ENCODE measurements at regions not wholly inside any gene's neighbourhood (a gene's known extent, or its start where the extent isn't known, plus 50 kb on each side); places are given as distances from the start of the nearest gene placed in this dataset.

DNA sequence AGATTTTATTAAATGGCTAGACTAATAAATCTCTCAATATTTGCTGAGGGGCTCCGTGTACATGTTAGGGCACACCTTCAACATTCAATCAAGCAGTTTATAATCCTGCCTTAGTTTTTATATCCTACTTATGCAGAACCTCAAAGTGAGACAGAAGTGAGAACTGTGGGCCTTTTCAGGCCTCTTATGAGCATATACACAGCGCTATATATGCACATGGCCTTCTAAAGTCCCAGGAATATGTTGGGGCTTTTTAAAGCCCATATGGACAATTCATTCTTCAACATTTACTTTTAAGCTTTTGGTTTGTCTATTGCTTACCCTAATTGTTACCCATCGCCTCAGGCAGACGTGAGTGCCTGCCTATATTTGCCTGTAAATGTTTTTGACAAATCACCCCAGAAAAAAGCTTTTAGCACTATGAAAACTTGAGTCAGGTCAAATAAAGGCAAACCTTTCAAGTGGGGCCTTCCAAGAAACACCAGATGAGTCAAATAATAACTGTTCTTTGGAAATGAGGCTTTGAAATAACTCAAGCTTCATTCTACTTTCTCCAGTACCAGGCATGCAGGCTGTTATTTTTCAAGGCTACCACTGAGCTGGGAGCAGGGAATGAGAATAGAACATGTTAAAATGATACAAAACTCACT is 58.2 kb downstream of the ESM1 start:
- Histone ChIP-seq H3K36me3 (ENCODE audit: control insufficient read depth, insufficient read depth, low read length) (no peaks in the 10 kb centered on the region), H3K4me3 (ENCODE audit: low read depth, low read length) (no peak overlapping the region), H3K27me3 (ENCODE audit: control insufficient read depth, insufficient read depth, low read length) (no peaks in the 10 kb centered on the region), H3K9ac (ENCODE audit: low read depth, low read length) (no peak overlapping the region), H3K4me1 (ENCODE audit: control insufficient read depth, insufficient read depth, low read length) (no peaks in the 10 kb centered on the region), H3K9me3 (ENCODE audit: control insufficient read depth, insufficient read depth, low read length) (no peaks in the 10 kb centered on the region)

DNA sequence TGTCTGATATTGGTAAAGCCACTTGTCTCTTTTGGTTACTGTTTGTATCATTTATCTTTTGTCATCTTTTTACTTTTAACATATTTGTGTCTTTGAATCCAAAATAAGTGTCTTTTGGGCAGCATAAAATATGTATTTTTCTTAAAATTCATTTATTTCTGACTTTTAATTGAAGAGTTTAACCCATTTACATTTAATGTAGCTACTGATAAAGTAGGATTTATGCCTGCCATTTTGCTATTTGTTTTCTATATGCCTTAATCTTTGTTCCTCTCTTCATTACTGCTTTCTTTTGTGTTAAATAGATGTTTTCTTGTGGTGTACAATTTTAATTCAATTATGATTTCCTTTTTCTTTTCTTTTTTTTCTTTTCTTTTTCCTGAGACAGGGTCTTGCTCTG is 60.9 kb downstream of the ESM1 start:
- H3K4me1 ChIP-seq (ENCODE audit: control insufficient read depth, insufficient read depth, low read length), result no peaks in the 10 kb centered on the region
- no peaks in the 10 kb centered on the region for H3K27me3 ChIP-seq (ENCODE audit: control insufficient read depth, insufficient read depth, low read length)
- H3K4me3 ChIP-seq (ENCODE audit: low read depth, low read length), result no peak overlapping the region
- no peaks in the 10 kb centered on the region for H3K9me3 ChIP-seq (ENCODE audit: control insufficient read depth, insufficient read depth, low read length)
- no peak overlapping the region for H3K9ac ChIP-seq (ENCODE audit: low read depth, low read length)
- no peaks in the 10 kb centered on the region for H3K36me3 ChIP-seq (ENCODE audit: control insufficient read depth, insufficient read depth, low read length)

GRCh38 chr5:54917323-54917722 is 68.1 kb downstream of the ESM1 start:
- Histone ChIP-seq H3K4me1 (ENCODE audit: control insufficient read depth, insufficient read depth, low read length) (no peaks in the 10 kb centered on the region), H3K9ac (ENCODE audit: low read depth, low read length) (no peak overlapping the region), H3K36me3 (ENCODE audit: control insufficient read depth, insufficient read depth, low read length) (no peaks in the 10 kb centered on the region), H3K9me3 (ENCODE audit: control insufficient read depth, insufficient read depth, low read length) (no peaks in the 10 kb centered on the region), H3K4me3 (ENCODE audit: low read depth, low read length) (no peak overlapping the region), H3K27me3 (ENCODE audit: control insufficient read depth, insufficient read depth, low read length) (no peaks in the 10 kb centered on the region)

DNA sequence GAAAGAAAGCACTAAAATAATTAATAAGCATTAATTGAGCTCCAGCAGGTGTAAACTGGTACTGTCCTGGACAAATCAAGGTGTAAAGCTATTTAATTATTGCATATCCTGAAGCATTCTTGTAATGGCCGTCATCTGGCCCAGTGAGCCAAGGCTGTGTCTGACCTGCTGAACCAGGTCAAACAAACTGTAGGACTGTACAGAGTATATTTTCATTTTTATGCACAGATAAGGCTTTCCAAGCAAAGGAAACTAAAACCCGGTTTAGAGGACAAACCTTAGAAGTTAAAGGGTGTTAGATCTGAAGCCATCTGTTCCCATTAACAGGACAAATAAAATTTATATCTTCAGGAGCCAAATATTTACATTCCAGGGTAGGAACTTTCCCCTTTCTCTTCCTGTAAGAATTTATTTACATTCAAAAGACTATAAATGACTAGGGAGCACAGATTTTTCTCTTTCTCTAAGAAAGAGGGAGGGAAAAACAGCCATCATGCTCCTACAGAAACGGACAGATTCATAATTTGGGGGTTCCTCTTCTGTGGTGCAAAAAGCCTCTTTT is 69.8 kb downstream of the ESM1 start:
- H3K27me3 ChIP-seq (ENCODE audit: control insufficient read depth, insufficient read depth, low read length), result no peaks in the 10 kb centered on the region
- H3K9ac ChIP-seq (ENCODE audit: low read depth, low read length), result no peak overlapping the region
- H3K9me3 ChIP-seq (ENCODE audit: control insufficient read depth, insufficient read depth, low read length), result no peaks in the 10 kb centered on the region
- no peak overlapping the region for H3K4me3 ChIP-seq (ENCODE audit: low read depth, low read length)
- H3K36me3 ChIP-seq (ENCODE audit: control insufficient read depth, insufficient read depth, low read length), result no peaks in the 10 kb centered on the region
- no peaks in the 10 kb centered on the region for H3K4me1 ChIP-seq (ENCODE audit: control insufficient read depth, insufficient read depth, low read length)

DNA sequence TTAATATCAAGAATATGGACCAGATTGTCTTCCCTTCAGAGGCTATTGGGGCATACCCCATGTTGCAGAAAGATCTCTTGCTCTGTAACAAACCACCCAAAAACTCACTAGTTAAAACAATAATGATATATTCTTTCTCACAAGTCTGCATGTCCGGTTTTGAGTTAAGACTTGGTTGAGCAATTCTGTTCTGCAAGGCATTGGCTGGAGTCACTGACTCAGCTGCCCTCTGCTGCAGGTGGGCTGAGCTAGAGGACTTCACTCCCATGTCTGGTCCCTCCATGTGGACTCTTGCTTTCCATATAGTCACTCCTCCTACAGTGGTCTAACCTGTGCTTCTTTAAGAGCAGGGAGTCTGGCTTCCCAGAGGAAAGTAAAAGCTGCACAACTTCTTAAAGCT is 73.4 kb downstream of the ESM1 start:
- no peaks in the 10 kb centered on the region for H3K36me3 ChIP-seq (ENCODE audit: control insufficient read depth, insufficient read depth, low read length)
- H3K4me1 ChIP-seq (ENCODE audit: control insufficient read depth, insufficient read depth, low read length), result no peaks in the 10 kb centered on the region
- no peak overlapping the region for H3K9ac ChIP-seq (ENCODE audit: low read depth, low read length)
- H3K27me3 ChIP-seq (ENCODE audit: control insufficient read depth, insufficient read depth, low read length), result no peaks in the 10 kb centered on the region
- H3K9me3 ChIP-seq (ENCODE audit: control insufficient read depth, insufficient read depth, low read length), result no peaks in the 10 kb centered on the region
- H3K4me3 ChIP-seq (ENCODE audit: low read depth, low read length), result no peak overlapping the region

- Histone ChIP-seq H3K9ac (ENCODE audit: low read depth, low read length) (no peak overlapping the region), H3K4me1 (ENCODE audit: control insufficient read depth, insufficient read depth, low read length) (no peaks in the 10 kb centered on the region), H3K36me3 (ENCODE audit: control insufficient read depth, insufficient read depth, low read length) (no peaks in the 10 kb centered on the region), H3K27me3 (ENCODE audit: control insufficient read depth, insufficient read depth, low read length) (no peaks in the 10 kb centered on the region), H3K4me3 (ENCODE audit: low read depth, low read length) (no peak overlapping the region), H3K9me3 (ENCODE audit: control insufficient read depth, insufficient read depth, low read length) (no peaks in the 10 kb centered on the region)
Measured at GRCh38 chr5:54909911-54910870, 75.2 kb downstream of the ESM1 start.

GRCh38 chr5:54908774-54909525 is 76.4 kb downstream of the ESM1 start:
- no peaks in the 10 kb centered on the region for H3K4me1 ChIP-seq (ENCODE audit: control insufficient read depth, insufficient read depth, low read length)
- H3K36me3 ChIP-seq (ENCODE audit: control insufficient read depth, insufficient read depth, low read length), result no peaks in the 10 kb centered on the region
- no peak overlapping the region for H3K4me3 ChIP-seq (ENCODE audit: low read depth, low read length)
- no peaks in the 10 kb centered on the region for H3K27me3 ChIP-seq (ENCODE audit: control insufficient read depth, insufficient read depth, low read length)
- H3K9ac ChIP-seq (ENCODE audit: low read depth, low read length), result no peak overlapping the region
- no peaks in the 10 kb centered on the region for H3K9me3 ChIP-seq (ENCODE audit: control insufficient read depth, insufficient read depth, low read length)

DNA sequence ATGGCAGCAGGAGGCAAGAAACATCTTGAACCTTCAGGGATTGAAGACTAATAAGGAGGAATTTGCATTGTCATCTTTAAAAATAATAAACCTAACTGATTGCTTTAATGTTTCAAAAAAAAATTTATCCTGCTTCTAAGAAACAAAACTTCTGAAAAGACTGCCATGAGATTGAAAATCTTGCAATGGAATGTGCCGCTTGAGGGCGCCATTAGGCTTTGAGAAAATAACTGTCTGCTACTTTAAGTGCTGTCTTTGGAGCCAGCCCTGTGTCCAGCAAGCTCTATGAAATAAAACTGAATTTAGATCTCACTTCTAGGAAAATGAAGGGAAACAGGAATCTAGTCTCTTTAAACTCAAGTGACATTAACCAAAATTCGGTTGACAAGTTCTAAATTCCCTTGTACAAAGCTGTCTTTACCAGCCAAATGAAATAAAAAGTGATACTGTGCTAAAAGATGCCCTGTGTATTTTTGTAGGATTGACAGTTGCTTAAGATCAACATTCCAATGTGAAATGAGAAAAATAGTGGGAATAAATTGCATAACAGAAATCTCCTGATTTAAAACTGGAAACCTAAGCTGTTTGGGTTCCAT is 79.4 kb downstream of the ESM1 start:
- no peak overlapping the region for H3K4me3 ChIP-seq (ENCODE audit: low read depth, low read length)
- no peak overlapping the region for H3K9ac ChIP-seq (ENCODE audit: low read depth, low read length)
- H3K9me3 ChIP-seq (ENCODE audit: control insufficient read depth, insufficient read depth, low read length), result no peaks in the 10 kb centered on the region
- no peaks in the 10 kb centered on the region for H3K4me1 ChIP-seq (ENCODE audit: control insufficient read depth, insufficient read depth, low read length)
- H3K27me3 ChIP-seq (ENCODE audit: control insufficient read depth, insufficient read depth, low read length), result no peaks in the 10 kb centered on the region
- no peaks in the 10 kb centered on the region for H3K36me3 ChIP-seq (ENCODE audit: control insufficient read depth, insufficient read depth, low read length)

- H3K27me3 ChIP-seq (ENCODE audit: control insufficient read depth, insufficient read depth, low read length), result no peaks in the 10 kb centered on the region
- H3K9ac ChIP-seq (ENCODE audit: low read depth, low read length), result no peak overlapping the region
Measured at GRCh38 chr5:54905246-54905795, 80.1 kb downstream of the ESM1 start.

DNA sequence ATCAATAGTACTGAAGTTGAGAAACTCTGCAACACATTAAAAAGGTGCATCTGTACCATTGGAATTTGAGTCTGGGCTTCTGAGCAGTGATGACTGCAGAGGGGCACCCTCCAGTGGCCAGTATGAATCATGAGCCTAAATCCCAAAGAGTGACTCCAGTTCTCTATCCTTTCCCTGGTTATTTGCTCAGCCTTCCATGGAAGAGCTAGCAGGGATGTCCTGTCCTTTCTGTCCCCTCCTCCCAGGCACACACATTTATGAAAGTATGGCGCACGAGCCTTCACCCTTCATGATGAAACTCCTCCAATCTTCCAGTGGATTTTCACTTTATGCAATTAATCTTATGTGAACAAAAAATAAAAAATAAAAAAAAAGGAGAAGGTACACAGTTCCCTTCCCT is 81.0 kb downstream of the ESM1 start:
- Histone ChIP-seq H3K9ac (ENCODE audit: low read depth, low read length) (no peak overlapping the region), H3K36me3 (ENCODE audit: control insufficient read depth, insufficient read depth, low read length) (no peaks in the 10 kb centered on the region), H3K9me3 (ENCODE audit: control insufficient read depth, insufficient read depth, low read length) (no peaks in the 10 kb centered on the region), H3K27me3 (ENCODE audit: control insufficient read depth, insufficient read depth, low read length) (no peaks in the 10 kb centered on the region), H3K4me1 (ENCODE audit: control insufficient read depth, insufficient read depth, low read length) (no peaks in the 10 kb centered on the region), H3K4me3 (ENCODE audit: low read depth, low read length) (no peak overlapping the region)

More at GRCh38 chr5:54905246-54905795, 80.1 kb downstream of the ESM1 start:
- H3K9me3 ChIP-seq (ENCODE audit: control insufficient read depth, insufficient read depth, low read length), result no peaks in the 10 kb centered on the region
- H3K4me3 ChIP-seq (ENCODE audit: low read depth, low read length), result no peak overlapping the region
- no peaks in the 10 kb centered on the region for H3K36me3 ChIP-seq (ENCODE audit: control insufficient read depth, insufficient read depth, low read length)
- no peaks in the 10 kb centered on the region for H3K4me1 ChIP-seq (ENCODE audit: control insufficient read depth, insufficient read depth, low read length)

Measured in iPS-15b (cell line).